ENCODE measurements at regions not wholly inside any gene's neighbourhood (a gene's known extent, or its start where the extent isn't known, plus 50 kb on each side); places are given as distances from the start of the nearest gene placed in this dataset.

- FAIRE-seq, result no peak
Measured at GRCh38 chr1:69175053-69175452, 392.7 kb upstream of the LRRC7 start.

GRCh38 chr1:69180358-69180757, 387.4 kb upstream of the LRRC7 start:
- Histone ChIP-seq H3K4me3 (ENCODE audit: low read depth, low read length) (no peak overlapping the region), H3K27me3 (ENCODE audit: control insufficient read depth, insufficient read depth, low read length) (no peaks in the 10 kb centered on the region), H3K36me3 (ENCODE audit: control insufficient read depth, insufficient read depth, low read length) (no peaks in the 10 kb centered on the region)
- TF ChIP-seq, protein P1, sequence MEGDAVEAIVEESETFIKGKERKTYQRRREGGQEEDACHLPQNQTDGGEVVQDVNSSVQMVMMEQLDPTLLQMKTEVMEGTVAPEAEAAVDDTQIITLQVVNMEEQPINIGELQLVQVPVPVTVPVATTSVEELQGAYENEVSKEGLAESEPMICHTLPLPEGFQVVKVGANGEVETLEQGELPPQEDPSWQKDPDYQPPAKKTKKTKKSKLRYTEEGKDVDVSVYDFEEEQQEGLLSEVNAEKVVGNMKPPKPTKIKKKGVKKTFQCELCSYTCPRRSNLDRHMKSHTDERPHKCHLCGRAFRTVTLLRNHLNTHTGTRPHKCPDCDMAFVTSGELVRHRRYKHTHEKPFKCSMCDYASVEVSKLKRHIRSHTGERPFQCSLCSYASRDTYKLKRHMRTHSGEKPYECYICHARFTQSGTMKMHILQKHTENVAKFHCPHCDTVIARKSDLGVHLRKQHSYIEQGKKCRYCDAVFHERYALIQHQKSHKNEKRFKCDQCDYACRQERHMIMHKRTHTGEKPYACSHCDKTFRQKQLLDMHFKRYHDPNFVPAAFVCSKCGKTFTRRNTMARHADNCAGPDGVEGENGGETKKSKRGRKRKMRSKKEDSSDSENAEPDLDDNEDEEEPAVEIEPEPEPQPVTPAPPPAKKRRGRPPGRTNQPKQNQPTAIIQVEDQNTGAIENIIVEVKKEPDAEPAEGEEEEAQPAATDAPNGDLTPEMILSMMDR (IDR thresholded peaks at IDR 0.05; ENCODE audit: insufficient read depth, low read length, severe bottlenecking), result no peak
- FAIRE-seq, result no peak
- DNase-seq (ENCODE audit: low read depth), result no peak

More at GRCh38 chr1:69175053-69175452, 392.7 kb upstream of the LRRC7 start:
- peak; percentile 3 for DNase-seq (ENCODE audit: low read depth)
- TF ChIP-seq, protein P1 (IDR thresholded peaks at IDR 0.05; ENCODE audit: insufficient read depth, low read length, severe bottlenecking), result no peak
- Histone ChIP-seq H3K4me3 (ENCODE audit: low read depth, low read length) (no peak overlapping the region), H3K27me3 (ENCODE audit: control insufficient read depth, insufficient read depth, low read length) (no peaks in the 10 kb centered on the region), H3K36me3 (ENCODE audit: control insufficient read depth, insufficient read depth, low read length) (no peaks in the 10 kb centered on the region)

DNA sequence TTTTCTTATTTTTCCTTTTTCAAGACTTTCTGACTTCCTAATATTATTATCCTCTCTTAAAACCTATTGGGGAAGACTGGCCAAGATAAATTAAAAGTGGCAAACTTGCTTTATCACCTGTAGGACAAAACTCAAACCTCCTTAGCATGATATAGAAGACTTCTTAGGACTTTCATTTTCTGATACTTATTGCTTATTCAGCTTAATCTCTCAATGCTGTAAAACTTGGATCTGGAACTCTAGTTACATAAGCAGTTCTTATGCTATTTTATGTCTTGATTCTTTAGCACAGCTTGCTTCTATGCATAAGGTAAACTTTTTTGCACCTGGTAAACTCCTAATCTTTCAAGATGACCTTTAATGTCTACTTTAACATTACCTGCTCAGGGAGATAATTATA, 382.3 kb upstream of the LRRC7 start:
- DNase-seq (ENCODE audit: low read depth), result no peak
- no peaks in the 10 kb centered on the region for H3K27me3 ChIP-seq (ENCODE audit: control insufficient read depth, insufficient read depth, low read length)
- no peaks in the 10 kb centered on the region for H3K36me3 ChIP-seq (ENCODE audit: control insufficient read depth, insufficient read depth, low read length)
- no peak overlapping the region for H3K4me3 ChIP-seq (ENCODE audit: low read depth, low read length)
- TF ChIP-seq, protein P1 (IDR thresholded peaks at IDR 0.05; ENCODE audit: insufficient read depth, low read length, severe bottlenecking), result no peak
- FAIRE-seq, result no peak

GRCh38 chr1:69191335-69191734, 376.4 kb upstream of the LRRC7 start:
- FAIRE-seq (no peak), DNase-seq (ENCODE audit: low read depth) (no peak)
- TF ChIP-seq, protein P1 (IDR thresholded peaks at IDR 0.05; ENCODE audit: insufficient read depth, low read length, severe bottlenecking), result no peak
- Histone ChIP-seq H3K27me3 (ENCODE audit: control insufficient read depth, insufficient read depth, low read length) (no peaks in the 10 kb centered on the region), H3K4me3 (ENCODE audit: low read depth, low read length) (no peak overlapping the region), H3K36me3 (ENCODE audit: control insufficient read depth, insufficient read depth, low read length) (no peaks in the 10 kb centered on the region)

GRCh38 chr1:69195136-69195535, 372.6 kb upstream of the LRRC7 start:
- Histone ChIP-seq H3K36me3 (ENCODE audit: control insufficient read depth, insufficient read depth, low read length) (no peaks in the 10 kb centered on the region), H3K4me3 (ENCODE audit: low read depth, low read length) (no peak overlapping the region), H3K27me3 (ENCODE audit: control insufficient read depth, insufficient read depth, low read length) (no peaks in the 10 kb centered on the region)
- TF ChIP-seq, protein P1 (IDR thresholded peaks at IDR 0.05; ENCODE audit: insufficient read depth, low read length, severe bottlenecking), result no peak
- no peak for FAIRE-seq
- DNase-seq (ENCODE audit: low read depth), result no peak

DNA sequence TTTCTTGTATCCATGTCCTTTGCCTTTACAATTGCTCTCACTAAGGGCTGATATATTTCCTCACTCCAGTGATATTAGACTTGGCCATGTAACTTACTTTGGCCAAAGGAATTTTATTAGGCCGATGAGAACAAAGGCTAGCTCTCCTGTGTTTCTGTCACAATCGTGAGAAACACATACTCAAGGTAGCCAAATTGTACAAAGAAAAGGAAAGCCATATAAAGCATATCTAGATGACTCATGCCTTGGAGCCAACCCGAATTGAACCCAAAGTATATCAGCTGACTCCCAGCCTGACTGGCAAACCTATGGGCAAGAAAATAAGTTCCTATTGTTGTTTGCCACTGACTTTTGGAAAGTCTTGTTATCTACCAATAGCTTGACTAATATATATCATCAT, 371.7 kb upstream of the LRRC7 start:
- no peak for FAIRE-seq
- Histone ChIP-seq H3K4me3 (ENCODE audit: low read depth, low read length) (no peak overlapping the region), H3K36me3 (ENCODE audit: control insufficient read depth, insufficient read depth, low read length) (no peaks in the 10 kb centered on the region), H3K27me3 (ENCODE audit: control insufficient read depth, insufficient read depth, low read length) (no peaks in the 10 kb centered on the region)
- TF ChIP-seq, protein P1 (IDR thresholded peaks at IDR 0.05; ENCODE audit: insufficient read depth, low read length, severe bottlenecking), result no peak
- DNase-seq (ENCODE audit: low read depth), result no peak
